ENCODE measurements at regions not wholly inside any gene's neighbourhood (a gene's known extent, or its start where the extent isn't known, plus 50 kb on each side); places are given as distances from the start of the nearest gene placed in this dataset.

- Histone ChIP-seq H3K4me3 (no peak overlapping the region), H3K9me3 (no peaks in the 10 kb centered on the region), H3K27me3 (no peaks in the 10 kb centered on the region), H3K36me3 (ENCODE audit: low read depth, missing control alignments) (no peaks in the 10 kb centered on the region), H3K4me1 (no peaks in the 10 kb centered on the region), H3K27ac (no peak overlapping the region)
- intact Hi-C loops (cut with DNase I; ENCODE audit: low total_unique reads): no loop called here
- TF ChIP-seq, protein P1, sequence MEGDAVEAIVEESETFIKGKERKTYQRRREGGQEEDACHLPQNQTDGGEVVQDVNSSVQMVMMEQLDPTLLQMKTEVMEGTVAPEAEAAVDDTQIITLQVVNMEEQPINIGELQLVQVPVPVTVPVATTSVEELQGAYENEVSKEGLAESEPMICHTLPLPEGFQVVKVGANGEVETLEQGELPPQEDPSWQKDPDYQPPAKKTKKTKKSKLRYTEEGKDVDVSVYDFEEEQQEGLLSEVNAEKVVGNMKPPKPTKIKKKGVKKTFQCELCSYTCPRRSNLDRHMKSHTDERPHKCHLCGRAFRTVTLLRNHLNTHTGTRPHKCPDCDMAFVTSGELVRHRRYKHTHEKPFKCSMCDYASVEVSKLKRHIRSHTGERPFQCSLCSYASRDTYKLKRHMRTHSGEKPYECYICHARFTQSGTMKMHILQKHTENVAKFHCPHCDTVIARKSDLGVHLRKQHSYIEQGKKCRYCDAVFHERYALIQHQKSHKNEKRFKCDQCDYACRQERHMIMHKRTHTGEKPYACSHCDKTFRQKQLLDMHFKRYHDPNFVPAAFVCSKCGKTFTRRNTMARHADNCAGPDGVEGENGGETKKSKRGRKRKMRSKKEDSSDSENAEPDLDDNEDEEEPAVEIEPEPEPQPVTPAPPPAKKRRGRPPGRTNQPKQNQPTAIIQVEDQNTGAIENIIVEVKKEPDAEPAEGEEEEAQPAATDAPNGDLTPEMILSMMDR (IDR thresholded peaks at IDR 0.05): no peak
- TF ChIP-seq POLR2A (IDR thresholded peaks at IDR 0.05): no peak
- no peak for DNase-seq
These were observed 193.2 kb upstream of the HABP2 start for GRCh38 chr10:113359655-113360054.

DNA sequence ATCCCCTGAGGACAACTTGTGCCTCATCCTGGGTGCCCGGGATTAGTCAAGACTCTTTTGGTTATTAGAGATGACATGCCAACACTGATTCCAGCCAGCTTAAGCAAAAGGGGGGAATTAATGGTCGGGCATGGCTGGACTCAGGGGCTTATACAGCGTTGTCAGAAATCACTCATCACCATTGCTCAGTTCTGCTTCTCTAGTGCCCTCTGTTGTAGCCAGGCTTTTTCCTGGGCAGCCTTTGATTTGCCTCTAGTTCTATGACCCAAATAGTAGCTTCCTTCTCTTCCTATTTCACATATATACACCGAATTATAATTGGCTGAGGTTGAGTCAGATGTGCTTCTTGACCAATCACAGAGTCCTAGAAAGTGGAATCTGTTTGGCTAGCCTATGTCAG lies 192.0 kb upstream of the HABP2 start:
- no peak overlapping the region for H3K27ac ChIP-seq
- WGBS, 2 donors: 82 to 89% methylated on average over 4 of the region's 4 CpGs
- no peaks in the 10 kb centered on the region for H3K9me3 ChIP-seq
- no peak overlapping the region for H3K4me3 ChIP-seq
- no peak for TF ChIP-seq POLR2A (IDR thresholded peaks at IDR 0.05)
- TF ChIP-seq, protein P1 (IDR thresholded peaks at IDR 0.05): no peak
- intact Hi-C loops (cut with DNase I; ENCODE audit: low total_unique reads): no loop called here
- no peak for DNase-seq
- no peaks in the 10 kb centered on the region for H3K36me3 ChIP-seq (ENCODE audit: low read depth, missing control alignments)
- no peaks in the 10 kb centered on the region for H3K4me1 ChIP-seq
- no peaks in the 10 kb centered on the region for H3K27me3 ChIP-seq

- H3K27me3 ChIP-seq: no peaks in the 10 kb centered on the region
- no peak overlapping the region for H3K27ac ChIP-seq
- H3K4me3 ChIP-seq: no peak overlapping the region
- no peaks in the 10 kb centered on the region for H3K36me3 ChIP-seq (ENCODE audit: low read depth, missing control alignments)
- TF ChIP-seq POLR2A (IDR thresholded peaks at IDR 0.05): no peak
- TF ChIP-seq, protein P1 (IDR thresholded peaks at IDR 0.05): no peak
- no peaks in the 10 kb centered on the region for H3K9me3 ChIP-seq
- no peaks in the 10 kb centered on the region for H3K4me1 ChIP-seq
- intact Hi-C loops (cut with DNase I; ENCODE audit: low total_unique reads): no loop called here
- DNase-seq: no peak
These were observed 190.2 kb upstream of the HABP2 start for GRCh38 chr10:113362645-113363091.

DNA sequence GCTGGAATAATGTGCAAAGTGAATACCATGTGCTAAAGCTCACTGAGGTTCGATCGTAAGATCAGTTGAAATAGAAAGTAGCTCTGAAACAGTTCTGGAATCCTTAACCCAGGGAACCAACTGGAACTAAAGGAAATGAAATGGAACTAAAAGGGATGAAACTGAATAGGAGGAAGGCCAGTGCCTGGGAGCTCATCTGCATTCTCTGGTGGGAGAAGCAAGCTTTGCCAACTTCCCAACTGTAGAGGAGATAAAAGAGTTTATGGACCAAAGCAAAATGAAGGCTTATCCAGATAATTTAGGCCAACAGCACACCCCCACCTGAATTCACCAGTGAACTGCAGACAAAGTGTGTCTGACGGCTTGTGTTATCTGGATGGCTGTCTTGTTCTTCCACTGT lies 188.6 kb upstream of the HABP2 start:
- Histone ChIP-seq H3K9me3 (no peaks in the 10 kb centered on the region), H3K27me3 (no peaks in the 10 kb centered on the region), H3K4me3 (no peak overlapping the region), H3K27ac (no peak overlapping the region), H3K36me3 (ENCODE audit: low read depth, missing control alignments) (no peaks in the 10 kb centered on the region), H3K4me1 (no peaks in the 10 kb centered on the region)
- 85 to 87% methylated on average over 3 of the region's 3 CpGs for WGBS, 2 donors
- intact Hi-C loops (cut with DNase I; ENCODE audit: low total_unique reads): no loop called here
- no peak for DNase-seq
- TF ChIP-seq, protein P1 (IDR thresholded peaks at IDR 0.05): no peak
- TF ChIP-seq POLR2A (IDR thresholded peaks at IDR 0.05): no peak

GRCh38 chr10:113368666-113369364 lies 184.0 kb upstream of the HABP2 start:
- intact Hi-C loops (cut with DNase I; ENCODE audit: low total_unique reads): no loop called here
- TF ChIP-seq, protein P1 (IDR thresholded peaks at IDR 0.05): no peak
- TF ChIP-seq POLR2A (IDR thresholded peaks at IDR 0.05): no peak
- H3K27me3 ChIP-seq: no peaks in the 10 kb centered on the region
- no peak overlapping the region for H3K27ac ChIP-seq
- H3K4me1 ChIP-seq: no peaks in the 10 kb centered on the region
- WGBS, 2 donors: 71 to 72% methylated on average over 6 of the region's 6 CpGs
- no peak for DNase-seq
- no peaks in the 10 kb centered on the region for H3K36me3 ChIP-seq (ENCODE audit: low read depth, missing control alignments)
- H3K4me3 ChIP-seq: no peak overlapping the region
- H3K9me3 ChIP-seq: no peaks in the 10 kb centered on the region
